ENCODE measurements at regions not wholly inside any gene's neighbourhood (a gene's known extent, or its start where the extent isn't known, plus 50 kb on each side); places are given as distances from the start of the nearest gene placed in this dataset.

DNA sequence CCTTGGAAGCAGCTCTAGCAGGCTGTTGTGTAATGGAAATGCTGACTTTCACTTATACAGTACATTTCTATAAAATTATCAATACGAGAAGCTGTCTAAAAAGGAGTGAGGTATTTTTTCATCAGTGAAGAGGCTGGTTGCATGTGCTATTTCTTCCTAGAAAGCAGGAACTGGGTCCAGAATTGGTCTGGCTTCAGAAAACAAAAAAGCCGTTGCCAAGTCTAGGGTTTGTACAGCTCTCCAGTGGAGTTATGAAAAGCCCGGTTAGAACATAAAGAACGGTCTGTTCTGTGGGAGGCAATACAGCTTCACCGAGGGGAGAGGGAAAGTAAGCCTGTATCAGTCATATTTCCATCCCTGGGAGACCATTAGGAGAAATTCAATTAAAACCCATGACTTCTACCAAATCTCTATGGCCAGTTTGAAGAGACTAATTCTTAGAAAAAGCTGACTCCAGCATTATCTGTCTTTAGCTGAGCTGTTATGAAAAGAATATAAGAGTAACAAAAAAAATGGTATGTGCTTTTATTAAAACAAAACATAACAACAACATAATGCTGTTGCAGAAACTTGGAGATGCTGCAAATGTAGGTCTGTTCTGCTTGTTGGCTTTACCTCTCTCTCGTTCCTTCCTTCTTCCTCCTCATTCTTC, 217.0 kb downstream of the CMPK2 start:
- DNase-seq (ENCODE audit: low spot score in 2 of 2): no peak
- H3K27ac ChIP-seq: no peak overlapping the region
- no peaks in the 10 kb centered on the region for H3K4me1 ChIP-seq
- intact Hi-C loops (cut with DNase I): no loop called here
- no peaks in the 10 kb centered on the region for H3K9me3 ChIP-seq
- TF ChIP-seq, protein P1, sequence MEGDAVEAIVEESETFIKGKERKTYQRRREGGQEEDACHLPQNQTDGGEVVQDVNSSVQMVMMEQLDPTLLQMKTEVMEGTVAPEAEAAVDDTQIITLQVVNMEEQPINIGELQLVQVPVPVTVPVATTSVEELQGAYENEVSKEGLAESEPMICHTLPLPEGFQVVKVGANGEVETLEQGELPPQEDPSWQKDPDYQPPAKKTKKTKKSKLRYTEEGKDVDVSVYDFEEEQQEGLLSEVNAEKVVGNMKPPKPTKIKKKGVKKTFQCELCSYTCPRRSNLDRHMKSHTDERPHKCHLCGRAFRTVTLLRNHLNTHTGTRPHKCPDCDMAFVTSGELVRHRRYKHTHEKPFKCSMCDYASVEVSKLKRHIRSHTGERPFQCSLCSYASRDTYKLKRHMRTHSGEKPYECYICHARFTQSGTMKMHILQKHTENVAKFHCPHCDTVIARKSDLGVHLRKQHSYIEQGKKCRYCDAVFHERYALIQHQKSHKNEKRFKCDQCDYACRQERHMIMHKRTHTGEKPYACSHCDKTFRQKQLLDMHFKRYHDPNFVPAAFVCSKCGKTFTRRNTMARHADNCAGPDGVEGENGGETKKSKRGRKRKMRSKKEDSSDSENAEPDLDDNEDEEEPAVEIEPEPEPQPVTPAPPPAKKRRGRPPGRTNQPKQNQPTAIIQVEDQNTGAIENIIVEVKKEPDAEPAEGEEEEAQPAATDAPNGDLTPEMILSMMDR (IDR thresholded peaks at IDR 0.05): no peak
- no peaks in the 10 kb centered on the region for H3K36me3 ChIP-seq
- H3K27me3 ChIP-seq: no peaks in the 10 kb centered on the region
- no peak overlapping the region for H3K4me3 ChIP-seq

DNA sequence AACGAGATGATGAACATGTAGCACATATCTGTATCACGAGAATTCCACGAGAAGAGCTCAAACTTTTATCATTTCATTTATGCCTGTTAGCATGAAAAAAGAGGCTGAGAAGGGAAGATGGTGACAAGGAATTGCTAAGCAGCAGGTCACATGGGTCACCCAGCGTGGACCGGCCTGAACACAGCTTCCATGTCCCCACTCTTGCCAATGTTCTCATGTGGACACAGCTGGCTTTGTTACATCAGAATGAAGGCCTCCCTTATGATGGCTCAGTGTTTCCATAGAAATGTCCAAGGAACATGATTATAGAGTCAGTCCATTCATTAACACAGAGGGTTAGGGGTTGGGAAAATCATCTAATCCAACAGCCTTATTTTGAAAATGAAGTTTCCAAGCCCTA, 215.4 kb downstream of the CMPK2 start:
- H3K36me3 ChIP-seq: no peaks in the 10 kb centered on the region
- no peaks in the 10 kb centered on the region for H3K9me3 ChIP-seq
- no peak for DNase-seq (ENCODE audit: low spot score in 2 of 2)
- no peak overlapping the region for H3K27ac ChIP-seq
- H3K4me1 ChIP-seq: no peaks in the 10 kb centered on the region
- no peaks in the 10 kb centered on the region for H3K27me3 ChIP-seq
- TF ChIP-seq, protein P1 (IDR thresholded peaks at IDR 0.05): no peak
- no peak overlapping the region for H3K4me3 ChIP-seq
- intact Hi-C loops (cut with DNase I): no loop called here

DNA sequence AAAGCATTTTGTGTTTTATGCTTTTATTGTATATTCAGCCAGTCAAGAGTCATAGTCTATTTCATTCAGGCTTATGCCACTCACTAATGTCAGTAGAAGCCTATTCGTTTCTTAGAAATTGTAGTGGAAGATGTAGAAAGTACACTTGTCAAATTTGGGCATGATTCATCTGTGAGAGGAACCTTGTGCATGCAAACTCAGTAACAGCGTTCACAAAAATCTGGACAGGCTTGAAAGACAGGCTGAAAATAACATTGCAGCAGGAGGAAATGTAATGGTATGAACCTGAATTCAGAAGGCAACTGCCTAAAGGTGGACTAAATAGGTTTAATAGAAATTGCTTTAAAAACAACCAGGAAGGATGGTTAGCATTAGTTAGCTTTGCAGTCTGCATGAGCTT, 213.5 kb downstream of the CMPK2 start:
- Histone ChIP-seq H3K9me3 (no peaks in the 10 kb centered on the region), H3K4me3 (no peak overlapping the region), H3K27me3 (no peaks in the 10 kb centered on the region), H3K4me1 (no peaks in the 10 kb centered on the region), H3K27ac (no peak overlapping the region), H3K36me3 (no peaks in the 10 kb centered on the region)
- intact Hi-C loops (cut with DNase I): no loop called here
- TF ChIP-seq, protein P1 (IDR thresholded peaks at IDR 0.05): no peak
- no peak for DNase-seq (ENCODE audit: low spot score in 2 of 2)

DNA sequence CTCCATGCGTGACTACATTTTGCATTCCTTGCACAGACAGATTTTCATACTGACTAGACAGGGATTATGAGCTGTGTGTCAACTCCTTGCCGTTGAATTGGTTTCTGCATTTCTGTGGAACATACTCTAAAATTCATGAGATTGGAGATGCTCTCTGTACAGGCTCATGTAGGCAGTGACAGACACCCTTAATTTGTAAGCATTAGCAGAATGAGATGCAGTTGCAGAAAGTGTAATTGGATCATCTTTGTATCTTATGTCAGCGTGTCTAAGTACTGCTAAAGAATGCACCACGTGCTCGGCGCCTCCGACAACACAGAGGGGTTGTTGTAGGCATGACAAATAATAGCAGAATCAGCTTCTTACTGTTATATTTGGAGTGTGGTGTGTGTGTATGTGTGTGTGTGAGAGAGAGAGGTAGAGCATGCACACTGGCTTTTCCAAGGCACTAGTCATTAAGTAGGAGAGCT, 212.4 kb downstream of the CMPK2 start:
- intact Hi-C loops (cut with DNase I): no loop called here
- H3K36me3 ChIP-seq: no peaks in the 10 kb centered on the region
- no peak overlapping the region for H3K4me3 ChIP-seq
- TF ChIP-seq, protein P1 (IDR thresholded peaks at IDR 0.05): no peak
- no peaks in the 10 kb centered on the region for H3K9me3 ChIP-seq
- H3K27ac ChIP-seq: no peak overlapping the region
- no peak for DNase-seq (ENCODE audit: low spot score in 2 of 2)
- no peaks in the 10 kb centered on the region for H3K27me3 ChIP-seq
- no peaks in the 10 kb centered on the region for H3K4me1 ChIP-seq

DNA sequence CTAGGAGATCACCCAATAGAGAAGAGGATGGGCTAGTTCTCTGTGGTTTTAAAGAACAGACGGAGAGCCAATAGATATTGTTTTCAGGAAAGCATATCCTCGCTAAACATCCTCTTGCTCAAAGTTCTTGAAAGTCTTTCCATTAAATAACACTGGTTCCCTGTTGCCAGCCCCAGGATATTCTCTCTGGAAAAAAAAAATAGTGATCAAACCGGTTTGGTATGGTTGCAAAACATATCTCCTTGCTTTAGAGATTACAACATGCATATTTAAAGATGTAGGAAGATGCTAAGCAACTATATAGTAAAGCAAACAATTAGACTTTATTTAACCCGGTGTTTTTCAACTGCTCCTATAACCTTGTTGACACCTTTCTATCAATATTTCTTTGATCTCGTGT, 211.4 kb downstream of the CMPK2 start:
- H3K27me3 ChIP-seq: no peaks in the 10 kb centered on the region
- no peaks in the 10 kb centered on the region for H3K9me3 ChIP-seq
- no peak for DNase-seq (ENCODE audit: low spot score in 2 of 2)
- TF ChIP-seq, protein P1 (IDR thresholded peaks at IDR 0.05): no peak
- intact Hi-C loops (cut with DNase I): no loop called here
- no peak overlapping the region for H3K4me3 ChIP-seq
- H3K4me1 ChIP-seq: no peaks in the 10 kb centered on the region
- H3K27ac ChIP-seq: no peak overlapping the region
- no peaks in the 10 kb centered on the region for H3K36me3 ChIP-seq

DNA sequence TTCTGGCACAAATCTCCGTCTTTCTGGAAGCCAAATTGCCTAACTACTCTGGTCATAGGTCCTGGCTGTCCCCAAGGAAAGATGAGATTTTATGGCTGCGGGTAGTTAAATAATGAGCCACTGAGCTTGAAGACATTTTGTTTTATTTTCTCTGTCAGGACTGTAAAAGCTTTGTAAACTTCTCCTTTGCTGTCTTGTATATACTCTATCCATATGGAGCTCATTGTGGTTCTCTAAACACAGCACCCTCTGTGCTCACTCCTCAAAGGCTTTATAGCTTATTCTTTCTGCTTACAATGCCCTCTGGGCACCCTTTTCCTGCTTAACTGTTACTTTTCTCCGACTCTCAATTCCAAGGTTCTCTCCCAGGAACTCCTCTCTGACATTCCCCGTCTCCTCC, 209.1 kb downstream of the CMPK2 start:
- Histone ChIP-seq H3K9me3 (no peaks in the 10 kb centered on the region), H3K36me3 (no peaks in the 10 kb centered on the region), H3K4me1 (no peaks in the 10 kb centered on the region), H3K27ac (no peak overlapping the region), H3K4me3 (no peak overlapping the region), H3K27me3 (no peaks in the 10 kb centered on the region)
- intact Hi-C loops (cut with DNase I): no loop called here
- TF ChIP-seq, protein P1 (IDR thresholded peaks at IDR 0.05): no peak
- DNase-seq (ENCODE audit: low spot score in 2 of 2): no peak
